ENCODE measurements at regions not wholly inside any gene's neighbourhood (a gene's known extent, or its start where the extent isn't known, plus 50 kb on each side); places are given as distances from the start of the nearest gene placed in this dataset.

GRCh38 chr19:29873801-29874575 lies 62.2 kb downstream of the CCNE1 start:
- TF ChIP-seq MAX (IDR thresholded peaks at IDR 0.05) (peak; percentile 60), RAD21 (IDR thresholded peaks at IDR 0.05; ENCODE audit: low read depth) (no peak)

GRCh38 chr19:29875931-29876330 lies 64.1 kb downstream of the CCNE1 start:
- TF ChIP-seq CREB1 (IDR thresholded peaks at IDR 0.05; ENCODE audit: low read depth) = no peak
- TF ChIP-seq MAX (IDR thresholded peaks at IDR 0.05) = no peak
- TF ChIP-seq ZBTB7A (IDR thresholded peaks at IDR 0.05; ENCODE audit: low read depth) = no peak
- no peak for TF ChIP-seq EGR1 (IDR thresholded peaks at IDR 0.05)
- TF ChIP-seq USF1 (IDR thresholded peaks at IDR 0.05) = no peak
- TF ChIP-seq TAF1 (IDR thresholded peaks at IDR 0.05; ENCODE audit: low read depth) = no peak
- no peak for TF ChIP-seq REST (IDR thresholded peaks at IDR 0.05; ENCODE audit: low read depth)
- no peak for TF ChIP-seq TEAD4 (IDR thresholded peaks at IDR 0.05)
- TF ChIP-seq CEBPB (IDR thresholded peaks at IDR 0.05) = no peak
- no peak for TF ChIP-seq YY1 (IDR thresholded peaks at IDR 0.05; ENCODE audit: low read depth)
- no peak for TF ChIP-seq RAD21 (IDR thresholded peaks at IDR 0.05; ENCODE audit: low read depth)
- no peak for TF ChIP-seq NFIC (IDR thresholded peaks at IDR 0.05)
- no peak for TF ChIP-seq EP300 (IDR thresholded peaks at IDR 0.05; ENCODE audit: borderline replicate concordance)
- TF ChIP-seq FOXM1 (IDR thresholded peaks at IDR 0.05; ENCODE audit: borderline replicate concordance, low read depth) = no peak
- TF ChIP-seq TCF12 (IDR thresholded peaks at IDR 0.05; ENCODE audit: low read depth) = no peak

GRCh38 chr19:29876414-29876813 lies 64.6 kb downstream of the CCNE1 start:
- TF ChIP-seq NFIC (IDR thresholded peaks at IDR 0.05) = no peak
- no peak for TF ChIP-seq EGR1 (IDR thresholded peaks at IDR 0.05)
- TF ChIP-seq YY1 (IDR thresholded peaks at IDR 0.05; ENCODE audit: low read depth) = no peak
- TF ChIP-seq EP300 (IDR thresholded peaks at IDR 0.05; ENCODE audit: borderline replicate concordance) = no peak
- no peak for TF ChIP-seq RAD21 (IDR thresholded peaks at IDR 0.05; ENCODE audit: low read depth)
- TF ChIP-seq ZBTB7A (IDR thresholded peaks at IDR 0.05; ENCODE audit: low read depth) = no peak
- TF ChIP-seq MAX (IDR thresholded peaks at IDR 0.05) = no peak
- no peak for TF ChIP-seq TEAD4 (IDR thresholded peaks at IDR 0.05)
- TF ChIP-seq CEBPB (IDR thresholded peaks at IDR 0.05) = no peak

GRCh38 chr19:29878973-29879654 lies 62.9 kb upstream of the URI1 start:
- TF ChIP-seq RAD21 (IDR thresholded peaks at IDR 0.05; ENCODE audit: low read depth) = no peak
- TF ChIP-seq USF1 (IDR thresholded peaks at IDR 0.05) = peak; percentile 54
- TF ChIP-seq CREB1 (IDR thresholded peaks at IDR 0.05; ENCODE audit: low read depth) = no peak
- no peak for TF ChIP-seq EP300 (IDR thresholded peaks at IDR 0.05; ENCODE audit: borderline replicate concordance)
- no peak for TF ChIP-seq NFIC (IDR thresholded peaks at IDR 0.05)
- TF ChIP-seq REST (IDR thresholded peaks at IDR 0.05; ENCODE audit: low read depth) = no peak
- peak; percentile 69; the same call in 1 of the 2 replicates for TF ChIP-seq MAX (IDR thresholded peaks at IDR 0.05)
- no peak for TF ChIP-seq YY1 (IDR thresholded peaks at IDR 0.05; ENCODE audit: low read depth)
- no peak for TF ChIP-seq FOXM1 (IDR thresholded peaks at IDR 0.05; ENCODE audit: borderline replicate concordance, low read depth)
- TF ChIP-seq TEAD4 (IDR thresholded peaks at IDR 0.05) = no peak
- TF ChIP-seq ZBTB7A (IDR thresholded peaks at IDR 0.05; ENCODE audit: low read depth) = no peak
- TF ChIP-seq CEBPB (IDR thresholded peaks at IDR 0.05) = no peak
- TF ChIP-seq TCF12 (IDR thresholded peaks at IDR 0.05; ENCODE audit: low read depth) = no peak
- TF ChIP-seq EGR1 (IDR thresholded peaks at IDR 0.05) = no peak
- TF ChIP-seq TAF1 (IDR thresholded peaks at IDR 0.05; ENCODE audit: low read depth) = no peak

GRCh38 chr19:29879655-29879974 lies 62.4 kb upstream of the URI1 start:
- TF ChIP-seq REST (IDR thresholded peaks at IDR 0.05; ENCODE audit: low read depth) = no peak
- no peak for TF ChIP-seq ZBTB7A (IDR thresholded peaks at IDR 0.05; ENCODE audit: low read depth)
- TF ChIP-seq YY1 (IDR thresholded peaks at IDR 0.05; ENCODE audit: low read depth) = no peak
- TF ChIP-seq FOXM1 (IDR thresholded peaks at IDR 0.05; ENCODE audit: borderline replicate concordance, low read depth) = no peak
- TF ChIP-seq CREB1 (IDR thresholded peaks at IDR 0.05; ENCODE audit: low read depth) = no peak
- TF ChIP-seq TEAD4 (IDR thresholded peaks at IDR 0.05) = no peak
- no peak for TF ChIP-seq CEBPB (IDR thresholded peaks at IDR 0.05)
- TF ChIP-seq NFIC (IDR thresholded peaks at IDR 0.05) = no peak
- no peak for TF ChIP-seq TCF12 (IDR thresholded peaks at IDR 0.05; ENCODE audit: low read depth)
- no peak for TF ChIP-seq MAX (IDR thresholded peaks at IDR 0.05)
- no peak for TF ChIP-seq USF1 (IDR thresholded peaks at IDR 0.05)
- no peak for TF ChIP-seq RAD21 (IDR thresholded peaks at IDR 0.05; ENCODE audit: low read depth)
- no peak for TF ChIP-seq EP300 (IDR thresholded peaks at IDR 0.05; ENCODE audit: borderline replicate concordance)
- TF ChIP-seq TAF1 (IDR thresholded peaks at IDR 0.05; ENCODE audit: low read depth) = no peak
- TF ChIP-seq EGR1 (IDR thresholded peaks at IDR 0.05) = no peak
